NCI-H460 (cell line): ENCODE measurements at regions not wholly inside any gene's neighbourhood (a gene's known extent, or its start where the extent isn't known, plus 50 kb on each side); places are given as distances from the start of the nearest gene placed in this dataset.

Experiments
- DNase-seq: peaks from one replicate; pipeline ENCODE4 v3.0.0-alpha.2; 2016; ENCODE audit warnings: low read depth; ENCODE audit errors: extremely low read depth

DNA sequence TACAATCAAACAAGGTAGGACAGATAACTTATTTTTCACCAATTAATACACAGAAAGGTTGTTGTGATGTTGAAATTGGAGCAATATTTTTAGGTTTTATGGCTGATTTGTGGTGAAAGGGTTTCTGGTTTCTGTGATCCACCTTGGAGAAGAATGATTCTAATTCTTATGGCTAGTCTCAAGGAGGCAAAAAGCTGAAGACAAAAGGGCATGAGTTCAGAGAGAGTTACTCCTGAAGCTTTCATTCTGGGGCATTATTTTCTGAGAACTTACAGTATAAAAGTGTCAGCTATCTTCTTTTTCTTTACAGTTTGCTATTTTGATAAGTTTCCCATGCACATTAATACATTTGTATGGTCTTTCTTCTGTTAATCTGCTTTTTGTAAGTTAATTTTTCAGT, 372.4 kb upstream of the CCDC179 start:
- DNase-seq = no peak

DNA sequence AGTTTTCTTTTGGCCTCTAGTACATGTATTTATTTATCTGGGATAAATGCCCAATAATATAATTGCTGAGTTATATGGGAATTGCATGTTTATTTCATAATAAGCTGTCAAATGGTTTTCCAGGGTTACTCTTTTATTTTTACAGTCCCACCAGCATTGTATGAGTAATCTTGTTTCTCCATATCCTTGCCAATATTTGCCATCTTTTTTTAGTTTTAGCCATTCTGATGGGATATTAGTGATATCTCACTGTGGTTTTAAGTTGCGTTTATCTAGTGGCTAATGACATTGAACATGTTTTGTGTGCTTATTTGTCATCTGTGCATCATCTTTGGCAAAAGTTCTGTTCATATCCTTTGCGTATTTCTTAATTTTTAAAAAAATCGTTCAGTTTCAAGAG, 372.8 kb upstream of the CCDC179 start:
- DNase-seq = no peak

GRCh38 chr11:23236826-23237555, 376.7 kb upstream of the CCDC179 start:
- no peak for DNase-seq

GRCh38 chr11:23252426-23252825, 392.2 kb upstream of the CCDC179 start:
- no peak for DNase-seq

GRCh38 chr11:23257088-23257487, 396.8 kb upstream of the CCDC179 start:
- no peak for DNase-seq

DNA sequence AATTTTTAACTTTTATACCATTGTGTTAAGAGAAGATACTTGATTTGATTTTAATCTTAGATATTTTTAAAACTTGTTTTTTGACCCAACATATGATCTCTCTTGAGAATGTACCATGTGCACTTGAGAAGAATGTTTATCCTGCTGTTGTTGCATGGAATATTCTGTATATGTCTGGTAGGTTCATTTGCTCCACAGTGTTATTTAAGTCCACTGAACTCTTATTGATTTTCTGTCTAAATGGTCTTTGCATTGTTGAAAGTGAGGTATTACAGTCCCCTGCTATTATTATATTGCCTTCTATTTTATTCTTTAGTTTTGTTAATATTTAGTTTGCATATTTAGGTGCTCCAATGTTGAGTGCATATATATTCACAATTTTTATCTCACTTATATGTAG, 397.3 kb upstream of the CCDC179 start:
- DNase-seq = no peak

DNA sequence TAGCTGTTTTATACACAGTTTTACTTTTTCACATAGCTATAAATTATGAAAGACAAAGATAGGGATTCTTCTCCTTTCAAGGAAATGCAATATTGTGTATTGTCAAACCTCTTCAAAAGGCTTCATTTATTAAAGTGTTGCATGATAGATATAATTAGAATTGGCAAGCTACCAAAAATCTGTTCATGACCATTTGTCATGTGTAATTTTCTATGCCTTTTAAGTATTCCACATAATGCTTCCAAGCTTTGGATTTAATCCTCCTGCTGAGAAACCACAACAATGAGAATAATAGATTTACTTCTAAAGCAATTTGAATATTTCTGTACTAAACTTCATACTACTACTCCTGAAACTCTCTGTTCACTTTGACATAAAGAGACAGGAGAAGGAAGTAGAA, 403.2 kb upstream of the CCDC179 start:
- DNase-seq = no peak

DNA sequence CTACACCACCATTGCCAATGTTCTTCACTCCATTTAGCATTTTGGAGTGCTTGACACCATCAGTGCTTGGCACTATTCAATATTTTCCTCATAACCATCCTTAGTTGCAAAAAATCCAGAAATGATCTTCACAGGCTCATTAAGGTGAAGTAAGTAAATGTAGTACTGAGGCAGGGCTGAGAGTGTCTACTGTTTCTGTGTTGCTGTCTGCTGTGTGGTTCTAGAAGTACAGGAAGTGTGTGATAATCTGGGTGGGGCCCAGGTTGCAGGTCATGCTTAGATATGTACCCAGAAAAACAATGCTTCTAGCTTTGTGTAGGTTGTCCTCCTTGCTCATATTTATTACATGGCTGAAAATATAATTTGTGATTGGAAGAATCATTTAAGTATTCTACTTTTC, 411.8 kb upstream of the CCDC179 start:
- DNase-seq = no peak

GRCh38 chr11:23278121-23278520, 417.8 kb upstream of the CCDC179 start:
- no peak for DNase-seq

GRCh38 chr11:23280088-23280487, 419.8 kb upstream of the CCDC179 start:
- DNase-seq = no peak

- no peak for DNase-seq
These were observed 423.4 kb upstream of the CCDC179 start for GRCh38 chr11:23283666-23284065.

DNA sequence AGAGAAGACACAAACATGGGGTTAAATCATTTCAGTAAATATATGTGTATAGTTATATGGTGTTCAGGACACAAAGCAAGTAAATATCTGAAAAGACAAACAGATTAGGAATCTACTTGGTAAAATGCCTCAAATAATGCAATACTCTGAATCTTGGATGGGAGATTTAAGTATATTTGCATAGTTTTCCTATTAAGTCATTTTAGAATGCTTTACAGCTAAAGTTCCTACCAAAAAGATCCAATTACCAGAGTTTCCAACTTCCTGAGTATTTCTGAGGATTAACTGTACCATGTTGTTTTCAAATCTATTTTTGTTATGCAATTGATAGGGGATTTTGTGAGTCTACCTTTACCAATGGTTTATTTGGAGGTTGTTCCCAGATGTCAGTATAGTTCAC, 424.4 kb upstream of the CCDC179 start:
- DNase-seq = no peak

DNA sequence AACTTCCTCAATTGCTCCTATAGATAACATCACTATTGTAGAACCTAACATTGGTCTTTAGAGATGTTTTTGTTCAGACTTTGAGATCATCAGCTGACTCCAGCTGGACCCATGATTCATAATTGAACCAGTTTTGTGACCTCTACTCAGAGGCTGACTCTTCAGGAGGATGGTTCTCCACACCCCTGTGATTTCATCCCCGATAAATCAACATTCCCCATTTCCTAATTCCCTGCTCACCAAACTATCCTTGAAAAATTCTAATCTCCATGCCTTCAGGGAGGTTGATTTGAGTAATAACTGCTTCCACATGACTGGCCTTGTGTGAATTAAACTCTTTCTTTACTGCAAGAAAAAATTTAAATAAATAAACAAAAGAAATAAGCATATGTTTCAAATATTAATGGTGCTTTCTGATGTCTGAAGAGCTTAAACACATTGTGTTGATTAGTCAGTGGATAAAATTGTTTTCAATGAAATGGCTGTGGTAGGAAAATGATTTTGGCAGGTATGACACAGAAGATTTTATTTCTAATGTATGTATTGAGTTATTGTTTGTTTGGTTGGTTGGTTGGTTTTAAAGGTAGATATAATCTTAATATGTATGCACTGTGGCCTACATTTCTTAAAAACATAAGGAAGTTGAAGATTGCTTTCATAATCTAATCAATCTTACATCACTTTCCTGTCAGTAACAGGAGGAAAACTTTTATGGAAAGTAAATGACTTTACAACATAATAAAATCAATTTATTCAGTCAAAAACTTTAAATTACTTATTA, 427.9 kb upstream of the CCDC179 start:
- DNase-seq = no peak

GRCh38 chr11:23295241-23295640, 435.0 kb upstream of the CCDC179 start:
- DNase-seq = no peak

GRCh38 chr11:23308041-23308440, 447.8 kb upstream of the CCDC179 start:
- DNase-seq = no peak

DNA sequence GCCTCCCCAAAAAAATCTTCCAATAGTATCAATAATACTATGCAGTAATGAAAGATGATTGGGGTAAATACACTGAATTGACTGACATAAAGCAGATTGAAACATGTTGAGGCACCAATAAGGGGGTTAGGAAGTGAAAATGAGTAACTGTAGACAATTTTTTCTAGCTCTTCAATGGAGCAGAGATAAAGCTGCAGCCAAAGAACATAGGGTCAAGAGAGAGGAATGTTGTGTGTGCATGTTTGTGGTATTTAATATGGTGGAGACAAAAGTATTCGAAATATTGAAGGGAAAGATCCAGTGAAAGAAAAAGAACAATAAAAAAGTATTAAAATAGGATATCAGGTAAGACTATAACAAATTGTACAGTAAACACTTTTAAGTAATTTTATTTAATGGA, 450.0 kb upstream of the CCDC179 start:
- DNase-seq = no peak

DNA sequence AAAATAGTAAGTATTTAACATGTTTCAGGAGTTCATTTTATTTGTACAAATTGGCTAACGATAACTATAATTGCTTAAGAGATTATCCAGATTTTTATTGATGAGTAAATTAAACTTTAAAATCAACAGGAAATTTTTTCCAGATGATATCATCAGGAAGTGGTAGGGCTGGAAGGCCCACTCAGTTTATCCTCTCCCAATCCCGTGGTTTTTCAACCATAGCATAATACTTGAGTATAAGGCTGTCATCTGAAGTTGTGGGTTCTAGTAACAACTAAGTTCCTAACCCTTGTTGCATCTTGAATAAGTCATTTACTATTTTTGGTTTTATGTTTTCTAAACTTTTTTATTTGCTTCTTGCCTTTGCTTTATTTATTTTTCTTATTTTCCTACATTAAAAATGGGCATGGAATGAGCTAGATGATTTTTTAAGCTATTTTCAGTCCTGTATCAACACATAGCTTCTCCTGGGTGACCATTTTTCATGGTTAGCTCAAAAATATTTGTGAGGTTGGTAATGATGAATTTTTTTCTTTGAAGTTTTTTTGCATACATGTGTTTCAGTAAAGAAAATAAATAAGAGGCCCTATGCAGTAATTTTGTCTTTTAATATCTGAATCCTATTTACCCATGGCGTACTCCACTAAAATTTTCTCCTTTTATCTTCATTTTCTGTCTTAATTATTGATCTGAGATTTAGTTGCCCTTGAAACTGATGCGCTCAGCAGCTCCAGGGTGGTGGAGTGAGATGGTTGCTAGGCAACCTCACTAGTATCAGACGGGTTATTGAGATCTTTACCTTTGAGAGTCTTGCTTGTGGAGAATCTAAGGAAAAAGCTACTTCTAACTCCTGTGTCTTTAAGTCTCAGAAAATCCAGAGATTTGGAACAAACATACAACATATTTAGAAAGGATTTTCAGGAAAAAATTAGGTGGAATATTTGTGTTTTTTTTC, 452.0 kb upstream of the CCDC179 start:
- no peak for DNase-seq

DNA sequence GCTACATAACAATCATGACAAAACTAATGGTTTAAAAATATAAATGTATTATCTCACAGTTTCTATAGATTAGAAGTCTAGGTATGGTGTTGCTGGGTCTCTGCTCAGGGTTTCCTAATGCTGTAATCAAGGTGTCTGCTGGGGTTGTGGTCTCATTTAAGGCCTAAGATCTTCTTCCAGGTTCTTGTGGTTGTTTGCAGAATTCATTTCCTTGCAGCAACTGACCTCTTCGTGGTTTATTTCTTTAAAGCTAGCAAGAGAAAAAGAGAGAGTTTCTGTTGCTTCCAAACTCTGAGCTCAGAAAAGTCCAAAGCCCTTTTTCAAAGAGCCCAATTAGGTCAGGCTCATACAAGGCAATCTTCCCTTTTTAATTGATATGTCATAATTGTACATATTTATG, 452.7 kb upstream of the CCDC179 start:
- DNase-seq = no peak

DNA sequence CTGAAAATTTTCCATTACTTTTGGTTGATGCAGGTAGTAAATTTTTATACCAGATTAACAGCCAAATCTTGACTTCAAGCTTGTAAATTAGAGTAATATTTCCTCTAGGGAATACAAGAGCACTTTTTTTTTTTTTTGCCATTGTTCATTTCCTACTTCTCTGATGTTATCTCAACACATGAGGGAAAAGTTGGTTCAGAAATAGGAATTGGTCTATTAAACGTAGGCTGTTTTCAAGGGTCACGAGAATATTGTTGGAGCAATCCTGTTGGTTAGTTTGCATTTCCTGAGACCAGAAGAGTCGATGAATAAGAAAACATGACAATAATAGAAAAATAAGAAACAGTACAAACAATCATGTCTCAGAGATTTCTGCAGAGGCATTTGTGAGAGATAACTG, 453.9 kb upstream of the CCDC179 start:
- DNase-seq = no peak

DNA sequence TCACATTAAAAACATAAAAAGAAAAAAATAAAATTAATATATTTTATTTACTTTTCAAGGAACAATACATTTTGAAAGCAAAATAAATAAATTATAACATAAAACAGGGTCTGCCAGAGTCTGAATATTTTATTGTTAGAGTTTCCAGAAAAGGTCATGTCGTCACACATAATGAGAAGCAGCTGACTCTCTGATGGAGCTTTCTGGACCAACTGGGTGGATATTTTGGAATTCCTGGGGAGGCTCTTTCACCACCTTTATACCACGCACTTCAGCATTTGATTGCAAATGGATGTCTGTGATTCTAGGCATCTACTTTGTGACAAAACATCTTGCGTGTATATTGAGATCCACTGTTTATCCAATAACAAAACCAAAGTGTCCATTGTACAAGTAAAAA, 455.0 kb upstream of the CCDC179 start:
- DNase-seq = no peak

GRCh38 chr11:23317816-23318215, 457.5 kb upstream of the CCDC179 start:
- DNase-seq = no peak
